Kidney capillary endothelial cell (primary cell): ENCODE measurements at regions not wholly inside any gene's neighbourhood (a gene's known extent, or its start where the extent isn't known, plus 50 kb on each side); places are given as distances from the start of the nearest gene placed in this dataset.
"Not testable (repeated sequence)": the region's sequence is repeated elsewhere in the genome, so short reads cannot be mapped to it uniquely, and the experiment has no call there.

Experiments used
- DNase-seq: peaks from one replicate; pipeline ENCODE4 v3.0.0-alpha.2; 2018; ENCODE audit warnings: low spot score

GRCh38 chr12:67082221-67082620 lies 186.9 kb upstream of the CAND1 start:
- no peak for DNase-seq

- DNase-seq, result no peak
Observed at GRCh38 chr12:67085699-67086098, 183.5 kb upstream of the CAND1 start.

GRCh38 chr12:67086116-67086515 lies 183.0 kb upstream of the CAND1 start:
- DNase-seq, result no peak

- no peak for DNase-seq
Observed at GRCh38 chr12:67088401-67089118, 180.6 kb upstream of the CAND1 start.

GRCh38 chr12:67091204-67091603 lies 178.0 kb upstream of the CAND1 start:
- DNase-seq, result no peak

- no peak for DNase-seq
Observed at GRCh38 chr12:67091678-67092077, 177.5 kb upstream of the CAND1 start.

GRCh38 chr12:67092934-67093333 lies 176.2 kb upstream of the CAND1 start:
- not testable (repeated sequence) for DNase-seq

- no peak for DNase-seq
Observed at GRCh38 chr12:67096533-67097318, 172.4 kb upstream of the CAND1 start.

- DNase-seq, result no peak
Observed at GRCh38 chr12:67099858-67100257, 169.3 kb upstream of the CAND1 start.

- no peak for DNase-seq
Observed at GRCh38 chr12:67103521-67103920, 165.6 kb upstream of the CAND1 start.

GRCh38 chr12:67107235-67107634 lies 161.9 kb upstream of the CAND1 start:
- no peak for DNase-seq

- DNase-seq, result no peak
Observed at GRCh38 chr12:67107751-67108269, 161.3 kb upstream of the CAND1 start.

- DNase-seq, result not testable (repeated sequence)
Observed at GRCh38 chr12:67110345-67110744, 158.8 kb upstream of the CAND1 start.

- DNase-seq, result no peak
Observed at GRCh38 chr12:67111182-67111581, 158.0 kb upstream of the CAND1 start.

- no peak for DNase-seq
Observed at GRCh38 chr12:67112586-67112985, 156.6 kb upstream of the CAND1 start.

- no peak for DNase-seq
Observed at GRCh38 chr12:67116134-67116533, 153.0 kb upstream of the CAND1 start.

- no peak for DNase-seq
Observed at GRCh38 chr12:67122584-67122983, 146.6 kb upstream of the CAND1 start.

GRCh38 chr12:67137256-67137655 lies 131.9 kb upstream of the CAND1 start:
- no peak for DNase-seq

GRCh38 chr12:67141296-67142018 lies 127.7 kb upstream of the CAND1 start:
- DNase-seq, result no peak

GRCh38 chr12:67145692-67146091 lies 123.5 kb upstream of the CAND1 start:
- DNase-seq, result no peak

- DNase-seq, result no peak
Observed at GRCh38 chr12:67147030-67147429, 122.1 kb upstream of the CAND1 start.

- DNase-seq, result no peak
Observed at GRCh38 chr12:67147447-67147846, 121.7 kb upstream of the CAND1 start.

GRCh38 chr12:67148265-67148664 lies 120.9 kb upstream of the CAND1 start:
- DNase-seq, result no peak
